NOMO-1 treated with dmso at 0.1 percent for 144 hours (cell line): ENCODE measurements at regions not wholly inside any gene's neighbourhood (a gene's known extent, or its start where the extent isn't known, plus 50 kb on each side); places are given as distances from the start of the nearest gene placed in this dataset.

Experiments used
- DNase-seq: peaks from one replicate; lab custom pipeline; 2025; ENCODE audit not compliant: unreplicated experiment; lab: John Stamatoyannopoulos, UW

- DNase-seq = no peak
Measured at GRCh38 chr2:129152514-129152913, 827.0 kb upstream of the RAB6C start.

GRCh38 chr2:129160879-129161278, 818.6 kb upstream of the RAB6C start:
- DNase-seq = no peak

- DNase-seq = no peak
Measured at GRCh38 chr2:129164220-129164949, 815.1 kb upstream of the RAB6C start.

- DNase-seq = no peak
Measured at GRCh38 chr2:129165006-129165405, 814.5 kb upstream of the RAB6C start.

- DNase-seq = no peak
Measured at GRCh38 chr2:129167456-129167855, 812.0 kb upstream of the RAB6C start.

- DNase-seq = no peak
Measured at GRCh38 chr2:129170570-129170969, 808.9 kb upstream of the RAB6C start.

GRCh38 chr2:129174143-129174542, 805.3 kb upstream of the RAB6C start:
- DNase-seq = no peak

GRCh38 chr2:129175051-129175450, 804.4 kb upstream of the RAB6C start:
- DNase-seq = no peak

GRCh38 chr2:129176375-129176774, 803.1 kb upstream of the RAB6C start:
- DNase-seq = no peak

GRCh38 chr2:129178356-129178755, 801.1 kb upstream of the RAB6C start:
- DNase-seq = no peak

GRCh38 chr2:129179199-129179598, 800.3 kb upstream of the RAB6C start:
- DNase-seq = no peak

GRCh38 chr2:129180124-129180716, 799.2 kb upstream of the RAB6C start:
- DNase-seq = no peak

- no peak for DNase-seq
Measured at GRCh38 chr2:129181433-129181832, 798.0 kb upstream of the RAB6C start.

GRCh38 chr2:129181963-129182362, 797.5 kb upstream of the RAB6C start:
- no peak for DNase-seq

GRCh38 chr2:129187343-129187742, 792.1 kb upstream of the RAB6C start:
- DNase-seq = no peak

GRCh38 chr2:129188451-129188850, 791.0 kb upstream of the RAB6C start:
- no peak for DNase-seq

- no peak for DNase-seq
Measured at GRCh38 chr2:129189617-129190319, 789.7 kb upstream of the RAB6C start.

- DNase-seq = no peak
Measured at GRCh38 chr2:129190494-129190893, 789.0 kb upstream of the RAB6C start.

GRCh38 chr2:129191530-129191929, 787.9 kb upstream of the RAB6C start:
- DNase-seq = no peak

- no peak for DNase-seq
Measured at GRCh38 chr2:129192117-129192516, 787.3 kb upstream of the RAB6C start.

- no peak for DNase-seq
Measured at GRCh38 chr2:129192841-129193253, 786.6 kb upstream of the RAB6C start.

GRCh38 chr2:129193961-129194360, 785.5 kb upstream of the RAB6C start:
- no peak for DNase-seq
